COLO668 (cell line): ENCODE measurements at regions not wholly inside any gene's neighbourhood (a gene's known extent, or its start where the extent isn't known, plus 50 kb on each side); places are given as distances from the start of the nearest gene placed in this dataset.

Experiments
- DNase-seq: peaks from one replicate; lab custom pipeline; 2025; ENCODE audit not compliant: unreplicated experiment; lab: John Stamatoyannopoulos, UW

DNA sequence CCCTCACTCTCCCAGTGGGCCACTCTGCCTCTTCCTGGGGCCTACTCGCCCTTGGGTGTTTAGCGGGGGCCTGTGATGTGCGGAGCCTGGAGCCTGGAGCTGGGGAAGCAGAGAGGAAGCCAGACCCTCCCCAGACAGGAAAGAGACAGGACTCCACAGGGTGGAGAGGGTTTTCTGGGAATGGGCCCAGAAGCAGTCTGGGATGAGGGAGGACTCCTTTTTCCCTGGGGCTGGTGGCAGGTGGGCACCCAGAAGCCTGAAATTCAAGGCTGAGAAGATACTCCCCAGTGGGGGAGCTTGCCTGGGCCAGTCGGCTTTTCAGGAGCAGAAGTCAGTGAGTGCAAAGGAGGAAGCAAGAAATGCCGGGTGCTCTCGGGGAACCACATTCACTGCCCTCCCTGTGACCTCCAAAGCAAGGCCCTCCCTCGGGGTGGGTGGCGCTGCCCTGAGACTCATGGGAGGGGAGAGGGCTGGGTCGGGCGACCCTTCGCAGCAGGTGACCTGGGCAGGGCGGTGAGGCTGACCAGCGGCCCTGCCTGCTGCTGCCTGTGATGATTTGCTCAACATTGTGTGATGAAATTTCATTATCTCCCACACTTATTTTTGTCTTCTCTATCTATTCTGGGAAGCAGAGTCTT, 1377.4 kb downstream of the BRD1 start:
- DNase-seq: no peak

DNA sequence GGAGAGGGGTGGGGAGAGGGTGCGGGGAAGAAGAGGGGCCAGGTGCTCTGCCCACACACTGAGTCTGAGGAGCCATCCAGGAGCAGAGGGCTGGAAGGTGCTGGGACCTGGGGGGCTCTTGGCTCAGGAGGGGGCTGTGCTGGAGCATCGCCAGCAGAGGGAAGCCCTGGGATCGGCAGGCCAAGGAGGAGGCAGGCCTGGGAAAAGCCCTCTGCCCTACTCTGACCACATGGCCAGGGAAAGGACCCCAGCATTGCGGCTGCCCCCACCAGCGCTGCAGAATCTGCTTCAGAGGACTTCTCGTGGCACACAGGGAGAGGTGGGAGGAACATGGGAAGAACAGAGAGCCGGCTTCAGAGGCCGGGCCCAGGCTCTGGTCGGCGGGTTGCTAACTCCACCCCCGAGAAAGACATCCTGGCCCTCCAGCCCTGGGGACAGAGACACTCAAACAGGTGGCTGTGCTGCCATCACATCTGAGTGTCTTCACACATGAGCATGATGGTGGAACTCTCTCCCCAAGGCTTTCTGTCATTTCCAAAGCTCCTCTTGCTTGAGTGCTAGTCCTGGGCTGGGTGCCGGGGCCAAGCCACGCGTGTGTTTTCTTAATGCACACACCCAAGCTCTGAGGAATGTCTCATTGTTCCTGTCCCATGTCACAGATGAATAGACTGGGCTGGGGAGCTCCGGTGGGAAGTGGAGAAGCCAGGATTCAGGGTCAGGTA, 1378.0 kb downstream of the BRD1 start:
- no peak for DNase-seq

DNA sequence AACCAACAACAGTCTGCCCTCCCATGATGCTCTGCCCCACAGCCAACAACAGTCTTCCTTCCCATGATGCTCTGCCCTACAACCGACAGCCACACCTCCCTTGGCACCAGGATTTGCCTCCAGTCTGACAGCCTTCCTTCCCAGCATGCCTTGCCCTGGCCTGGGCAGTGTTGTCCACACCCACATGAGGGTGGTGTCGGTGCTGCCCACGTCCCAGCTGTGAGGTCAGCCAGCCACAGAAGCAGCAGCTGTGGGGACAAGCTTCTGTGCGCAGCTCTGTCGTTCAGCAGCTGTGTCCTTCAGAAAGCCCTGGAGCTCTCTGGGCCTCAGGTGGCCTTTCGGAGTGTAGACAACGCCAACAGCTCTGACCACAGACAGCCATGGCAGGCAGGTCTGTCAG, 1378.9 kb downstream of the BRD1 start:
- no peak for DNase-seq

DNA sequence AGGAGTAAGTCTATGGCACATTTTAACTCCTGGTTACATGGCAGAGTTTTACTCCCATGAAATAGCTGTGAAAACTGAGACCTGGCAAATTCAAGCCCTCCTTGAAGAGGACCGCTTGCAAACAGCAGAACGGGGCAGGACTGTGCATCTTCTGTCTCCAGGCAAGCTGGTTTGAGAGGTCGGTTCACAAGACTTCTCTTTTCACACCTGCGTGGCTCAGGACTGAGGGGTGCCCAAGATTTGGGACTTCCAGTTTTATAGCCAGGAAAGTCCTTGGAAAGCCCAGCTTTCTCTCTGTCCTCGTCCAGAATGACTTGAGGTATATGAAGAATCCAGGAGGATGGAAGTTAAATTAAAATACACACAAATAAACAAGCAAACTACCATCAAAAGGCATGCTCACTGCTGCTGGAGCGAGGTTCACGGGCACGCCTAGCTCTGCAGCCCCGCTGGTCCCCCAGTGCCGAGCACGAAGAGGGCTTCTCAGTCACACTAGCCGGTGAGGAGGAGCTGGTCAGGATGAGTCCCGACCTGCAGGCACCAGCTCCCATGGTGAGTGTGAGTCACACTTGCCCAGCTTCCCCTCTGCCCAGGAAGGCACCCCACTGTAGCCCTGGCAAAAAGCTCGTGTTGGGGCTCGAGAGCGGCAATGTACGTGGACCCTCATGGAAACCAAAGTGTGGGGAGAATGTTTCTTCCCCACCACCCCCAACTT, 1382.4 kb downstream of the BRD1 start:
- DNase-seq: no peak

DNA sequence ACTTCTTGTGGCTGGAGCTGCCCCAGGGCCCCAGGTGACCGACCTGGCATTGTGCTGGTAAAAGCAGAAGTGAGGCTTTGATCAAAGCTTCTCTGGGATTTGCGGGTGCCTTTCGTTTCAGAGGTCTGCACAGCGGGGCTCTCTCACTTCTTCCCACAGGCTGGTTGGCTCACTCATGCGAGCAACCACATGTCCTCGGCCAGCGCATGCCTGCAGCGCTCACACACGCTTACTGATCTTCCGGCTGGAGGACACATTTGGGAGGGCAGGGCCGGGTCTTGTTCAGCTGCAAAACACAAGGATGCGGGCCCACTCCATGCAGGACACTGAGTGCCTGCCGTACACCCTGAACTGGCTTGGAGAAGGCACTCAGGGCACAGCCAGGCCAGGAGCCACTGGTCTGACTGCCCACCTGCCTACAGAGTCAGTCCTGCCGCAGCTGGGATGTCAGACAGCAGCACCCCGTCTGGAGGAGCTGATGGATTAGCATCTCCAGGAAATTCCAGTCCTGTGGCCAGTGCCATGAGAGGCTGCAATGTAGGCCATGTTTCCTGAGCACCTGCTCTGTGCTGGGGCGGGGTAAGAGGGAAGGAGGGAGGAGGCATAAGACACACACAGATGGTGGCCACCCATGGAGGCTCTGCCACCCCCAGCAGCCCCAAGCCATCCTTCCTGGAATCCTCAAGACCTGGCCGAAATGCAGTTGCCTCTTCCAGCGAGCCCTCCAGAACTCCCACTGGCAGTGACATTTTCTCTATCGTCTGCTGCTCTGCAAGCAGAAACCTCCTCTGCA, 1383.2 kb downstream of the BRD1 start:
- DNase-seq: peak; percentile 51

DNA sequence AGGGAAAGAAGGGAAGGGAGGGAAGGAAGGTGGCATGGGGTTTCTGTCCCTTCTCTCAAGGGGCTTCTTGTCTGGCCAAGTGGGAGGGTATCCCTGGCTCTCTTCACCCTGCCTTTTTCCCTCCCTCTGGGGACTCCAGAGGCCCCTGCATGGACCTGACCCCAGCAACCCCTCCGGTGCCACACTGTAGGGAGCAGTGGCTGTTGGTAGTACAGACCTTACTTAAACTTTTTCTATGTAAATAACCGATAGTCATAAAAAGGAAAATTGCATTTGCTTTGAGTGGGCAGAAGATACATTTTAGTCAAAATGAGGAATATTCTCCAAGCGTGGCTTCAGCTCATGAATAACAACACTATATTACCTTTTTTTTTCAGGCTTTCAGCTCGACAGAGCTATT, 1384.0 kb downstream of the BRD1 start:
- DNase-seq: no peak

DNA sequence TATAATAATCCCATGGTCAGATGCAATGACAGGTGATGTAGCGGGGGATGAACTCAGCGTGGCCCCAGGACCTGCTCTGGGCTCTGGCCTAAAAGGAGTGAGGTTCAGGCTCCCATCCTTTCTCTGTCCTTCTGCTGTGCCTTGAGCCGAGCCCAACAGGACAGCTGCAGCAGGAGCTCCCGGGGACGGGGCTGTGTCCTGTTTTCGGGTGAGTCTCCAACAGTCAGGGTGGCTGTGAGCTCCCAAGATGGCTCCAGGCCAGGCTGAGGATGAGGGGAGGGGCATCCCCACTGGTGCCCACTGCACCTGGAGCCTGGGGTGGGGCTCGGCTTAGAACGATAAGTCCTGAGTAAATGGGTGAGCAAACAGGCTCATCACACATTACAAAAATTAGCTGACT, 1385.0 kb downstream of the BRD1 start:
- no peak for DNase-seq

DNA sequence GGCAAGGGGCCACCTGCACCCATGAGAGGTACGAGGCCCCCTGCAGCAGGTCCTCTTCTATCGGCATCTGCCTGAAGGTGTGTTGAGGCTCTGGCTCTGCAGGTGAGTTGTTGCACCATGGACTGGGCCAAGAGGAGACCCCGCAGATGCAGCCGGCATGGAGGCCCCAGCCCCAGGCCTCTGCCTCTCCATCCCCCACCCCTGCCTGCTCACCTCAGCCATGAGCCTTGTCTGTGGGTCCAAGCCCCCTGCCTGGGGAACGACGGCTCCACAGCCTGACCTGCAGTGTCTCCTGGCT, 1386.2 kb downstream of the BRD1 start:
- no peak for DNase-seq

DNA sequence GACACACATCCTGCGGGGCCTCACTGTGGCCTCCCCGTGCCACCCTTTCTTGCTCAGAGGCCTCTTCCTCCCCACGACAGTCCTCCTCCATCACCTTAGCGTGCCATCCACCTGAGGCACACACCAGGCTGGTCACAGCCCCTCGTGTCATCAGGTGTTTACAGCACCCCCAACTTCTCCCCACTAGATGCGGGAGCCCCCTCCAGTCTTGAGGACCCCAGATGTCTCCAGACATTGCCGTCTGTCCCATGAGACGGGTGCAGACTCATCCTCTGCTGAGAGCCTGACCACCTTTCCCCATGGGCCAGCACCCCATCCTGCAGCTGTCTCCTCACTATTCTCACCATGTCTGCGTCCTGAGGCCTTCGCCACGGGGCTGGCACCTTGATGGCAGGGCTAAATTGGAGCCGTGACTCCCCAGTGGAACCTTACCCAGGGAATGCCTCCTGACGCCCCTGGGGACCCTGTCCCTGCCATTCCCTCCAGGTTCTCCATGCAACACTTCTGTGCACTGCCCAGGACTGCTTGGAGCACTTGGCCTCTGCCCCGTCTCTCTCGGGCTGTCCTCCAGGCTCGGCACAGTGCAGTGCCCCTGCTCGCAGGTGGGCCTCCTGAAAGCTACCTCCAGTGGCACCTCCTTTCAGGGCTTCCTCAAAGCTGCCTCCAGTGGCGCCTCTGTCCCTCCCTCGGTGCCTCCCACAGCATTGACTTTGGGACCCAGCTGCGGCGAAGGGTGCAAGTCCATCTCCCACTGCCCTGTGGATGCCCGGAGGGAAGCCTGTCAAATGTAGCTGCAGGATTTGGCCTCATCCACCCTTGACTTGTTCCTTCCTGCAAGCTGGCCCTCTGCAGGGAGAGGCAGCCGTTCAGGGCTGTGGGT, 1386.8 kb downstream of the BRD1 start:
- DNase-seq: no peak

DNA sequence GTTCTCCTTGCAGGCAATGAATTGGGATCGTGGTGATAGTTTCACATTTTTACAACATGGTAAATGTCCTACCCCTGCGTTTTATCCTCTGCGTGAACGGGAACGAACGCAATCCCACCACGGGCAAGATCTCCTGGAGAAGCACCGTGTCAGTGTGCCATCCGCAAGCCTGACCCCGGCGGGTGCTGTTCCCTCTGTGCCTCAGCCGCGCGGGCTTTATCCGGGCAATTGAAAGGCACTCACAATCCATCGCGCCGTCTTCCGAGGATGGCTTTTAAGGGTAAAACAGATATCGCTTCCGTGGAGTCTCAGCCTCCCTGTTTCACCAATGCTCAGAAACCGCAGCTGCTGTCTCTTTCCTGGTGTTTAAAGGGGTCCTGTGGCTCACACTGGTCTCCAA, 1387.5 kb downstream of the BRD1 start:
- DNase-seq: no peak

DNA sequence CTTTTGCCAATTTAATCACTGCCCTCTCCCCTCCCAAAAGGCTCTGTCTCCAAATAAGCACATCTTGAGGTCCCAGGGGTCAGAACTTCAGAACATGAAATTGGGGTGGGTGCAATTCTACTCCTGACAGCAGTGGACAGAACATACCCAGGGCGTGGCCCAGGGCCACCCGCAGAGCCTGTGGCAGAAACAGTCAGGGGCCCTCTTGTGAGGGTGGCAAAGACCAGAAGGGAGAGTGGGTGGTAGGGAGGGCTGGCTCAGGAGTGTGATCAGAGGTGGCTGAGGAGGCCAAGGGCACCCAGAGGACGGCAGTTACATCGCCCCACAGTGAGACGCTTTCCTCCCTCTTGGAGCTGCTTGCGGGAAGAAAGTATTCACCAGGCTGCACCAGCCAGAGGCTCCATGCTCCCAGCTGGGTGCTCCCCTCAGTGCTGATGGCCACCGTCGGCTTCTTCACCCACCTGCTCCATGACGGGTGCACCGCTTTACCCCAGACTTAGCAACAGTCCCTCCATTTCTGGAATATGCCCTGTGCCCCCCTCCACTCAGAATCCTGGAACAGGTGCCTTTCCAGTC, 1388.0 kb downstream of the BRD1 start:
- DNase-seq: no peak

DNA sequence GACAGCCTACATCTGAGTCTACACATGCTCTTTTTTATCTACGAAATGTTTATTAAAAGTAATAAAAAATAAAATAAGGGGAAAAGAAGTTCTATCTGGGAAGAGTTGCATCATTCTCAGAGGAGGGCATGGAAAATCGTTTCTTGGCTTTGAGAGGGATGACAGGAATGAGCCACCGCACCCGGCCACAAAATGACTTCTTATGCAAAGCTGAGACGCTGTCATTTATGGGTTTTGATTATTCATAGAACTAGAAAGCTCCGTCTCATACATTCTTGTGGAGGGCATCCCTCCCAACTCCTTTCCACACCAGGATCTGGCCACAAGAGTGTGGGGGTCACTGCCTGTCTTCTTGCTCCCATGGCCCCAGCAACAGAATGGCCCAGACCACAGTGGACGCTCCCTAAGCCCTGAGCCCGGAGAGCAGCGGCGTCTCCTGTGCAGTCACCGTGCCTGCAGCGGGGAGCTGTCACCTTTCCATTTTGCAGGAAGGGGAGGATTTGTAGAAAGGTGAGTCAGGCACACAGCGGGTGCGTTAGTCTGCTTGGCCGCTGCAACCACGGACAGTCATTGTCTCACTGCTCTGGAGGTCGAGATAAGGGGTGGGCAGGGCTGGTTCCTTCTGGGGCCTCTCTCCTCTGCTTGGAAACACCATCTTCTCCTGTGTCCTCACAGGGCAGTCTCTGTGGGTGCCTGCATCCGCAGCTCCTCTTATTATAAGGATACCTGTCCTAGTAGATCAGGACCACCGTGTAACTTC, 1388.7 kb downstream of the BRD1 start:
- no peak for DNase-seq

DNA sequence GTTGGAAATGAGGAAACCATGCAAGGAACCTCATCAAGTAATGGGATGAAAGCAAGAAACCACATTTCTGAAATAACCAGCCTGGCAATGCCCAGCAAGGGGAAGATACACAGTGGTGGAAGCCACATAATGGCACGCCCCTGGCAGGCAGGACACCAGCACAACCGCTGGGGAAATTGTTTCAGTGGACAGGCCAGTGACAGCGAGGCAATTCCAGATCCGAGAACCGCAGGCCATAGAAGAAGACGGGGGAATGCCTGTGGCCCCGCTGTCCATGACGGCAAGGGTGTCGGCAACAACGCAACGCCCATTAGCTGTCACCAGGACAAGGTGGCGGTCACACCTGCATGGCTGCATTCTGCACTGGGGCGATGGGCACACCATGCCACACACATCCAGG, 1389.6 kb downstream of the BRD1 start:
- DNase-seq: no peak

DNA sequence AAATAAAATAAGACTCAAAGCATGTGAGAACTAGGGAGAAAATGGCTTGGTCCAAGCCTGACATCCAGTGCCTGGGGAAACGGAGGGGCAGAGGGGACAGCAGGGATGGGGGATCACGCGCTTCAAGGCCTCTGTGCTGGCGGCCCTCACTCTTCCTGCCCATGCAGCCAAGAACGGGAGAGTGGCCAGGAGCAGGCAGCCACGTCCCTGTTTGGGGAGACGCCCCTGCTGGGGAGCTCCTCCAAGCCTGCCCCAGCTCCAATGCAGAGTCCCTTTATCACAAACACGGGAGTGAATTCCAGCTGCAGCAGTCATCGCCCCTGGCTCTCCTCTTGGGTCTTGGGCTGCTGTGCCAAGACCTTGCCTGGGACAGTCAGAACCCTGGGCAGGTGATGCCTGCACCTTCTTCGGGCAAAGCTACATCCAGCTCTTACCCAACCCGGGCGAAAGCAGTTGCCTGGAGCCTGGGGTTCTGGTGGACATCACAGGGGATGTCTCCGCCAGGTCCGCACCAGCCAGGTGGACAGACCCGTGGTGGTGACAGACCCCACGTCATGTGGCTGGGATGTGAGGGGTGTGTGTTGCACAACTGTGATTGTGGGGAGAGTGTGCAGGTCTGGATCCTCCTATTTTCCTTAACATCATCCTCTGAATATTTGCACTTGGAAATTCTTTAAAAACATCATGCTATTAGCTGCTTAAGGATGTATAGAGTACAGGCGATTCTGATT, 1391.3 kb downstream of the BRD1 start:
- DNase-seq: no peak

DNA sequence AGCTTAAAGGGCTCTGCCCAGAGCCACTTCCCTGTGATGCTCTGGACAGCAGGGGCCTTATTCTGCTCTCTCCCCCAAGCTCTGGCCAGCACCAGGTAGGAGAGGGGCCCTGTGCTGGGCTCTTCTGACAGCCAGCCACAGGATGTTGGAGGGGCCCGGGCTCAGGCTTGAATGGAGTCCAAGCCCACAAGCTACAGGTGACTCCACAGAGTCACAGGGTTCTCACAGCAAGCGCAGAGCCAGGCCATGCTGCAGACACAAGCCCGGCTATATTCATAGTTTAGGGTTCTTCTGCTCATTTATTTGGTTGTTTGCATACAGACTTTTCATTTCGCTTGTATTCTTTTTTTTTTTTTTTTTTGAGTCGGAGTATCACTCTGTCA, 1392.8 kb downstream of the BRD1 start:
- DNase-seq: no peak

DNA sequence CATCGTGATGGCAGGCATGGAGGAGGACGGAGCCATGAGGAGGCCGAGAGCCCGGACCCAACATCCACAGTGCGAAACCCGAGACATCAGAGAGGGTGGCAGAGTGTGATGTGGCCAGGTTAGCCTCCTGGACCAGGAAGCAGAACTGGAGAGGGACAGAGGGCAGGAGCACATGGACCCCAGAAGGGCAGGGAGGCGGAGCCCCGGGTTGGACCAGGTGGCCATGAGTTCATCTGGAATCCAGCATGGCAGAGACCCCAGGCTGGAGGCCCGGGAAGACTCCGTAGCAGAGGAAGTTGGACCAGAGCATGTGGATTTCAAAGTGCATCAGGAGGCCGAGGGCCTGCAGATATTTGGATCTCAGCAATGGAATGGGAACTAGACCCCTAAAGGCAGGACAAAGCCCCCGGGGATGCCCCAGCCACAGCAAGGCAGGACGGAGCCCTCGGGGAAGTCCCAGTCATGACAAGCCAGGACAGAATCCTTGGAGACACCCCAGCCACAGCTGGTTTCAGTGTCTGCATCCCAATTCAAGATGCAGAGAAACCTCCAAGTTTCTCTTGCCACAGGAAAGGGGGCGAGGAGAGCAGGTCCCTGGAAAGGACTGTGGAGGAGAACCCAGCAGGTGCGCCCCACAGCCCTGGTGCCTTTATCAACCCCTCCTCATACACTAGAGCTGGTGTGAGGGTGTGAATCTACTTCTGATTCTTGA, 1393.4 kb downstream of the BRD1 start:
- no peak for DNase-seq

DNA sequence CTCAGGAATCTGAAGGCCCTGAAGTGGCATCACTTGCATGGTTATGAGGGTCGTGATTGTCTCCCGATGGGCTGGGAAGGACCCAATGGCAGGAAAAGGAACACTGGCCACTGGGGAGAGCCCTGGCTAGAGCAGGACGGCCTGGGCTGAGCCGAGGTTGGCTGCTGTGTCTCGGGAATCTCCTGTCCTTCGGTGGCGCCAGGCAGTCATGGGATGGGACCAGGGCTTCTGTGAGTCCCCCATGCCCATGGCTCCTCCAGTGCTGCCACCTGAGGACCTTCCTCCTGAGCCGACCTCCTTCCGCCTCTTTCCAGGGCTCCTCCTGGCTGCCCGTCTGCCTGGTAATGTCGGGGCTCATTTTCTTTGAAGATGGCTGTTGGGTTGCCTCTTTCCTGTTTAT, 1394.0 kb downstream of the BRD1 start:
- no peak for DNase-seq

DNA sequence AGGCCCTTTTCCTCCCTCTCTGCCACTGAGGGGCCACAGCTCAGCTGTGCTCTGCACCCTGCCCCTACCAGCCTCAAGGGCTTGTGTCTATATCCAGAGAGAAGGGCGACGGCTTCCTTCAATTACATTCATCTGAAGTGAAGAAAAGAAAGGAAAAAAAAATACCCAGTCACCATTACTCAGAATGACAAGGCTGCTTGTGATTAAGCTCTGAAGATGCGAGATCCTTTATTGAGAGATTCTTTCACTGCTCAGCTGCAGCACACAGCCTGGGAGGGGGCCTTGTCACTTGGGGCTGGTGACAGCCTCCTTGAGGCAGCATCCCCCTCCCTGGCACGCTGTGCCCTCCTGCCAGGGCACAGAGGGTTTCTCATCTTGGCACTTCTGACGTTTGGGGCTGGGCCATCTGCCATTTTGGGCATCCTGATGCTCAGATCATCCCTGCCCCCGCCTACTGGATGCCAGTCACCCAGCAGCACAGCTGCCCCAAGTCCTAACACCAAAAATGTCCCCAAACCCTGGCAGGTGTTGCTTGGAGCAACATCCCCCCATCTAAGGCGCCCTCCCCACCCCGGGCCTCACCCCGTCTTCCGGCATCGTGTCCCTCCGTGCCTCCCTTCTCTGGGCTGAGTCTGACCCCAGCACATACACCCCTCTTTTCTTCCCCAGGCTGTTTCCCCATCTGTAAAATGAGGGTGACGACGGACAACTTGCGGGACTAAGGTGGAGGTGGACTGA, 1394.7 kb downstream of the BRD1 start:
- no peak for DNase-seq
